ENCODE measurements at regions not wholly inside any gene's neighbourhood (a gene's known extent, or its start where the extent isn't known, plus 50 kb on each side); places are given as distances from the start of the nearest gene placed in this dataset.
"Not testable (repeated sequence)": the region's sequence is repeated elsewhere in the genome, so short reads cannot be mapped to it uniquely, and the experiment has no call there.

GRCh38 chr6:155866676-155867390, 411.2 kb upstream of the NOX3 start:
- not testable (repeated sequence) for DNase-seq (ENCODE audit: low read depth)

DNA sequence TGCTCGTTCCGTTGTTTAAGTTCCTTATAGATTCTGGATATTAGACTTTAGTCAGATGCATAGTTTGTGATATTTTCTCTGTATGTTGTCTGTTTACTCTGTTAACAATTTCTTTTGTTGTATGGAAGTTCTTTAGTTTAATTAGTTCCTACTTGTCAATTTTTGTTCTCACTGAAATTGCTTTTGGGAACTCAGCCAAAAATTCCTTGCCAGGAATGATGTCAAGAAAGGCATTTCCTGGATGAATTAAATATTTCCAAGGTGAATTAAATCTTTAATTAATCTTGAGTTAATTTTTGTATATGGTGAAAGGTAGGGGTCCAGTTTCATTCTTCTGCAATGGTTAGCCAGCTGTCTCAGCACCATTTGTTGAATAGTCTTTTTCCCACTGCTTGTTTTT, 406.2 kb upstream of the NOX3 start:
- no peak for DNase-seq (ENCODE audit: low read depth)

DNA sequence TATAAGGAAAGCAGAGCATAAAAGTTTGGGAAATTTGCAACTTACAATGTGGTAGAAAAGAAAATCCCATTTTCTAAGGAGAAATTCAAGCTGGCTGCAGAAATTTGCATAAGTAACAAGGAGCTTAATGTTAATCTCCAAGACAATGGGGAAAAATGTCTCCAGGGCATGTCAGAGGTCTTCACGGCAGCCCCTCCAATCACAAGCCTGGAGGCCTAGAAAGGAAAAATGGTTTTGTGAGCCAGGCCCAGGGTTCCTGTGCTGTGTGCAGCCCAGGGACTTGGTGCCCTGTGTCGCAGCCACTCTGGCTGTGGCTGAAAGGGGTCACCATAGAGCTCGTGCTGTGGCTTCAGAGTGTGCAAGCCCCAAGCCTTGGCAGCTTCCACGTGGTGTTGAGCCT, 403.3 kb upstream of the NOX3 start:
- not testable (repeated sequence) for DNase-seq (ENCODE audit: low read depth)

DNA sequence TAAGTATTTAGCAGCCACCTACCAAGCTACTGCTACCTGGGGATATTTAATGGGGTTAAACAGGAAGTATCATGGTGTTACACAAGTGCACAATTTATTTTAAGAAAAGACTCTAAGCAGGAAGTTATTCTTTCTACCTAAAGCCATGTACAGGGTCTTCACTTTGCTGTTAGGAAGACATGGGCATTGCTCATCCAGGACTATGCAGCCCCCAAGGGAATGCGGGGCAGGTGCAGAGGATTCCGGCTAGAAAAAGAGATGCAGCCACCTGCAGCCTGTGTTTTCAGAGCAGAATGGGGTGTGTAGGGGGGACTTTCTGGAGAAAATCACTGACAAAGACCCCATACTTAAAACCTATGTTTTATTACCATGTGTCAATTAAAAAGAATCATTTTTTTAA, 399.1 kb upstream of the NOX3 start:
- DNase-seq (ENCODE audit: low read depth), result no peak

GRCh38 chr6:155853011-155853410, 397.4 kb upstream of the NOX3 start:
- DNase-seq (ENCODE audit: low read depth), result no peak

- DNase-seq (ENCODE audit: low read depth), result peak; percentile 27
Measured at GRCh38 chr6:155850408-155850841, 394.8 kb upstream of the NOX3 start.

DNA sequence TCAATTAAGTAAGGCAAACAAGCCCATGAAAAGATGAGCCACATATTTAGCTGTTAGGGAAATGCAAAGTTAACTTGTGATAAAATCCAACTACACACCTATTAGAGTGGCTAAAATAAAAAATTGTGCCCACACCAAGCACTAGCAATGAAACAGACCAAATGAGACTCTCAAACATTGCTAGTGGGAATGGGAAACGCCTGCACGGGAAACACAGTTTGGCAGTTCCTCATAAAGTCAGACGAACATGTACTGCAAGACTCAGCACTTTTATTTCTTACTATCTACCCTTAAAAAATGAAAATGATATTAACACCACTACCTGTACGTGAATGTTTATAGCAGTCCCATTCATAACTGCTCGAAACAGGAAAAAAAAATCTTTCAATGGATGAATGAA, 392.1 kb upstream of the NOX3 start:
- no peak for DNase-seq (ENCODE audit: low read depth)

DNA sequence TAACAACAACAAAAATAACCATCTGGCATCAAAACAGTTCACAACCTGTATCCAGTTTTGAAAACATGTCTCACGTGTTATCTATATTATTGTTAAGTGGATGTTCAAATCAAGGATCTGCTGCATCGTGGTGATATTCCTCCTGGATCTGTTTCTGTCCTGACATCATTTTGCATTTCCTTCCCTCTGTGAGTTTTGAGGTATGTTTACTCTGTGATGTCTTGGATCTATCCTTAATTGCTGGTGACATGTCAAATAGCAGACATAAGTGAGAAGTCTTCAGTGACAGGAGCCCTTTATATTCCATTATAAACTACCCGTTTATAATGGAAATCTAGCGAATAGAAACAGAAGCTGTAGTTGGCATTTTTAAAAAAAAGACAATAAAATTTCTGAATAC, 381.8 kb upstream of the NOX3 start:
- DNase-seq (ENCODE audit: low read depth), result no peak

- DNase-seq (ENCODE audit: low read depth), result peak; percentile 14
Measured at GRCh38 chr6:155832596-155832995, 377.0 kb upstream of the NOX3 start.

GRCh38 chr6:155830531-155830930, 374.9 kb upstream of the NOX3 start:
- no peak for DNase-seq (ENCODE audit: low read depth)

GRCh38 chr6:155829646-155830045, 374.0 kb upstream of the NOX3 start:
- no peak for DNase-seq (ENCODE audit: low read depth)

DNA sequence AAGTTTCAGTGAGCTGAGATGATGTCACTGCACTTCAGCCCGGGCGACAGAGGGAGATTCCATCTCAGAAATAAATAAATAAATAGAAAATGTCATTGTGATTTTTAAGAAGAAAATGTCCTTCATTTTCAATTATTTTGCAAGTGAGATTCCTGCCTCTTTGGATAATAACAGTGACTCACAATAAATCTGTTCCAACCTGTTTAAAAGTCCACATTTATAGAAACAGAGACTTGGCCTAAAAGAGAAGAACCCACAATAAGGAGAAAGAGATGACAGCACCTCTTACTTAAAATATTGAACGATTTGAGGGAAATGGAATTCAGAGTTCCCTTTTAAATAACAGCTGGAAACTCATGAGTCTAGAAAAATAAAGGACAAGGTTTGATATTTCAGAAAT, 373.4 kb upstream of the NOX3 start:
- DNase-seq (ENCODE audit: low read depth), result no peak

DNA sequence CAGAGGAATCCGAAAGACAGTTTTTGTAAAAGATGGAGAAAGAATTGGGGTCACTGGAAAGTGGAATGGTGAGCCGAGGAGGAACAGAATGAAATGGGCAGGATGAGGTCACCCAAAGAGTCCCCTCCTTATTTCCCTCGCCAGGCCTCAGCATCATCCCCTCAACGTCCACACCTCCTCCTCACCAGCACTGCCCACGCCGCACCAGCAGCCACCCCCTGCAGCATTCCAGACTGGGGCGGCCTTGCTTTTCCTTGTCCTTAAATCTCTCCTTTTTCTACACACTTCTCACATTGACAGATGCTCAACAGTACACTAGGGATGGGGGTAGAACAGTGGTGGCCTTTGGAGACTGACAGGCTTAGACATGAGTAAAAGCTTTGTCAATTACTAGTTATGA, 363.1 kb upstream of the NOX3 start:
- no peak for DNase-seq (ENCODE audit: low read depth)

- DNase-seq (ENCODE audit: low read depth), result no peak
Measured at GRCh38 chr6:155813548-155813947, 357.9 kb upstream of the NOX3 start.

DNA sequence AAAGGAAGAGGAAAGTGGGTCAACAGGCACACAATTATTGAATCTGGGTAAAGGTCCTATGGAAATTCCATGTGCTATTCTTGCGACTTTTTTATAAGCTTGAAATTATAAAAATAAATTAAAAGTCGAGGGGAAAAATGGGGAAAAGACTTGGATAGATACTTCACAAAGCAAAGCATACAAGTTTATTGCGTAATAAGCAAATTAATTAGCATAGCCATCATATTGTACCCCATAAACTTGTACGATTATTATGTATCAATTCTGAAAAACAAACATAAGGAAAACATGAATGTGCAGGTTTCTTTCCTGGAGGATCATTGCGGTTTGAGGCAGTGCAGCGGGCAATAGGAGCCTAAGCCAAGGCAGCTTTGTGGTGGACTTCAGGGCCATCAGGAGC, 351.6 kb upstream of the NOX3 start:
- no peak for DNase-seq (ENCODE audit: low read depth)

- DNase-seq (ENCODE audit: low read depth), result no peak
Measured at GRCh38 chr6:155801046-155801445, 345.4 kb upstream of the NOX3 start.

- not testable (repeated sequence) for DNase-seq (ENCODE audit: low read depth)
Measured at GRCh38 chr6:155798876-155799275, 343.2 kb upstream of the NOX3 start.

- no peak for DNase-seq (ENCODE audit: low read depth)
Measured at GRCh38 chr6:155795173-155795796, 339.6 kb upstream of the NOX3 start.

- DNase-seq (ENCODE audit: low read depth), result no peak
Measured at GRCh38 chr6:155791891-155792290, 336.3 kb upstream of the NOX3 start.

DNA sequence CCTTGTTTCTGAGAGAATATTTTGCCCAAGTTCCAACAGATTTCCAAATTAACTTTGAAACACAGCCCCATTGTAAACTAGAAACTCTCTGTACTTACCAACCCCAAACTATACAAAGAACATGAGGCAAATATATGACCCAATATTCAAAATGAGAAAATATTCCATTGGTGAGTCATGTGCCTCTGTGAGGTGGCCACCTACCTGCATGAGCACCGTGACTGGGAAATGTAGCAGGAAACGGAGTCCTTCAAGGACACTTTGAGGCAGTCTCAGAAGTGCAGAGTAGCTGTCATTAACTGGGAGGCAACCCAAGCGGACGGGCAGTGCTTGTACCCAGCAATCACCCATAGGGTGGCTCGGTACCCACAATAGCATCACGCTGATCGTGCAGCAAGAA, 335.5 kb upstream of the NOX3 start:
- no peak for DNase-seq (ENCODE audit: low read depth)

DNA sequence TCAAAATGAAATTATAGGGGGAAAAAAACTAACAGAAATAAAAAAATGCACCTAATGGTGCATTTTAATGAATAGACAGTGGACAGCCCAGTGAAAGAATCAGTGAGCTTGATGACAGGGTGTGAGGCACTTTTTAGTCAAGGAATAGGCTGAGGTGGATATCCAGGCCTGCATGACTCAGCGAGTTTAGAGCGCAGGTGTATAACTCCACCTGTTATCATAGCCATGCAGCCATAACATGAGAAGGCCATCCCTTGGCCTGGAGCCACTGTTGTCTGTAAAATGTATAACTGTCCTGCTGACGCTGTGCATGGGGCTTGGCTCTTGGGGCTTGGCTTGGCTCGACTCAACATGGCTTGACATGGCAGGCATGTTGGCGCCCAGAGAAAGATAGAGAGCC, 331.5 kb upstream of the NOX3 start:
- DNase-seq (ENCODE audit: low read depth), result no peak

DNA sequence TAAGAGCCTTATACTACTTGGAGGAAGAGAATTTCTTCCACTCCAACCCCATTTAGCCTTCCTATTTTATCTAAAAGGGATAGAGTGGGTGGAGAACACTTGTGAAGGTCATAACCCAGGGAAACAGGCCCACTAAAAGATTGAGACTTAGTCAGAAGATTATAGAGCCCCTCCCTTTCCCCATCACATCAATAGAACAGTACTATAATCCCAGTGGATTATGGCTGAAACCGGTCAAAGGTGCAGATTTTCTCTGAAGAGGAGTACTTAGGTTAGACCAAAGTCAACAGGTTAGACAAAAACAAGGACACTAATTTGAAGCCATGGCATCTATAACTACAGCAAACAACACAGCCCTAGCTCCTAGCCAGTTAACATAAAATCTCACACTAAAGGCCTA, 330.9 kb upstream of the NOX3 start:
- DNase-seq (ENCODE audit: low read depth), result no peak

GRCh38 chr6:155782739-155783459, 327.3 kb upstream of the NOX3 start:
- no peak for DNase-seq (ENCODE audit: low read depth)

Measured in Daoy (cell line).